NCI-H2029 (cell line): ENCODE measurements at regions not wholly inside any gene's neighbourhood (a gene's known extent, or its start where the extent isn't known, plus 50 kb on each side); places are given as distances from the start of the nearest gene placed in this dataset.
"Not testable (repeated sequence)": the region's sequence is repeated elsewhere in the genome, so short reads cannot be mapped to it uniquely, and the experiment has no call there.

ENCODE experiments used
- DNase-seq: peaks from one replicate; lab custom pipeline; 2025; lab: John Stamatoyannopoulos, UW

- DNase-seq, result no peak
Measured at GRCh38 chr9:110123341-110124095, 84.4 kb downstream of the C9orf152 start.

GRCh38 chr9:110124439-110124838 lies 83.5 kb downstream of the C9orf152 start:
- no peak for DNase-seq

- DNase-seq, result no peak
Measured at GRCh38 chr9:110125207-110125751, 82.7 kb downstream of the C9orf152 start.

GRCh38 chr9:110125763-110126351 lies 82.1 kb downstream of the C9orf152 start:
- no peak for DNase-seq

- no peak for DNase-seq
Measured at GRCh38 chr9:110126499-110126941, 81.4 kb downstream of the C9orf152 start.

GRCh38 chr9:110126986-110127864 lies 80.7 kb downstream of the C9orf152 start:
- DNase-seq, result no peak

GRCh38 chr9:110128664-110129329 lies 79.2 kb downstream of the C9orf152 start:
- no peak for DNase-seq

GRCh38 chr9:110129425-110129824 lies 78.5 kb downstream of the C9orf152 start:
- no peak for DNase-seq

GRCh38 chr9:110130211-110130610 lies 77.7 kb downstream of the C9orf152 start:
- DNase-seq, result no peak

GRCh38 chr9:110130791-110131416 lies 77.1 kb downstream of the C9orf152 start:
- DNase-seq, result no peak

- DNase-seq, result no peak
Measured at GRCh38 chr9:110131499-110131898, 76.5 kb downstream of the C9orf152 start.

GRCh38 chr9:110132531-110132930 lies 75.4 kb downstream of the C9orf152 start:
- not testable (repeated sequence) for DNase-seq

GRCh38 chr9:110133059-110133458 lies 74.9 kb downstream of the C9orf152 start:
- no peak for DNase-seq

GRCh38 chr9:110133608-110134210 lies 74.2 kb downstream of the C9orf152 start:
- DNase-seq, result no peak

- DNase-seq, result no peak
Measured at GRCh38 chr9:110135846-110136245, 72.1 kb downstream of the C9orf152 start.

GRCh38 chr9:110136802-110137201 lies 71.2 kb downstream of the C9orf152 start:
- DNase-seq, result no peak

- no peak for DNase-seq
Measured at GRCh38 chr9:110140276-110140675, 67.7 kb downstream of the C9orf152 start.

GRCh38 chr9:110141227-110141793 lies 66.6 kb downstream of the C9orf152 start:
- no peak for DNase-seq

- DNase-seq, result peak; percentile 22
Measured at GRCh38 chr9:110142253-110142652, 65.7 kb downstream of the C9orf152 start.

GRCh38 chr9:110142868-110143481 lies 65.0 kb downstream of the C9orf152 start:
- DNase-seq, result no peak
